K562 (cell line): ENCODE measurements at regions not wholly inside any gene's neighbourhood (a gene's known extent, or its start where the extent isn't known, plus 50 kb on each side); places are given as distances from the start of the nearest gene placed in this dataset.

Experiments
- ATAC-seq: fragments of 200-7000 bp; cut with Tn5 transposase; 3 replicates; pipeline ENCODE4 v1.9.1; 2020; ENCODE audit warnings: moderate library complexity
- BruUV-seq: library from RNA; stranded (reverse); fragments of 400-500 nt; replicated peaks from 2 replicates; lab custom pipeline; 2021; lab: Mats Ljungman, UMichigan
- CTCF ChIA-PET: fragments of 300-600 bp; formaldehyde crosslinking; extraction: SDS; loops from one replicate; lab custom pipeline; 2021; ENCODE audit warnings: low intra/inter-chr PET ratio; lab: Yijun Ruan, JAX
- POLR2A ChIA-PET: fragments of 300-600, 350-650 bp; sonication (Branson Sonifier 250); formaldehyde crosslinking; extraction: SDS; loops from one replicate; lab custom pipeline; 2021; ENCODE audit warnings: antibody characterized with exemption, inconsistent platforms; lab: Yijun Ruan, JAX
- DNase-seq, 4 experiments: peaks; one replicate each; pipeline versions ENCODE4 v3.0.0 to v3.0.0-alpha.2; 2011 to 2018; ENCODE audit warnings: low spot score in 3 of 4, mixed read lengths in 3 of 4; ENCODE audit errors: extremely low read depth in 1 of 4
- FAIRE-seq: peaks from 2 replicates; lab custom pipeline; 2011; peaks lifted over from hg19 to GRCh38; lab: Jason Lieb, UNC
- H2AFZ ChIP-seq: 2 replicates; pipeline ENCODE4 v1.6.0; 2011; ENCODE audit warnings: low read depth, low read length, control low read depth, inconsistent platforms
- H3K27ac ChIP-seq: fragments of 200-600 bp; 3 replicates; pipeline ENCODE4 v1.8.0; 2011; ENCODE audit warnings: low read depth, mild to moderate bottlenecking, control low read depth, inconsistent platforms, low read length, moderate library complexity, mixed read lengths; ENCODE audit errors: extremely low read depth
- H3K27me3 ChIP-seq, 2 experiments: fragments of 300-600 bp in 1 of 2; 2 replicates in 1 of 2; 3 replicates in 1 of 2; pipeline versions ENCODE4 v1.6.0 to v1.8.0; 2011; ENCODE audit warnings: inconsistent platforms in 2 of 2, low read length in 2 of 2, mild to moderate bottlenecking in 1 of 2, mixed read lengths in 1 of 2, moderate library complexity in 1 of 2; ENCODE audit not compliant: control insufficient read depth in 2 of 2, insufficient read depth in 2 of 2
- H3K36me3 ChIP-seq: fragments of 300-600 bp; 3 replicates; pipeline ENCODE4 v1.8.0; 2011; ENCODE audit warnings: mild to moderate bottlenecking, low read length, inconsistent platforms; ENCODE audit not compliant: control insufficient read depth, insufficient read depth
- H3K4me1 ChIP-seq, 2 experiments: fragments of 200-600 bp in 1 of 2; replicated peaks in 1 of 2; 2 replicates in 1 of 2; 3 replicates in 1 of 2; pipeline versions ENCODE4 v1.5.1 to v1.8.0; 2011; ENCODE audit warnings: inconsistent platforms in 2 of 2, low read length in 2 of 2, mild to moderate bottlenecking in 1 of 2, mixed read lengths in 1 of 2, moderate library complexity in 1 of 2; ENCODE audit not compliant: control insufficient read depth in 2 of 2, insufficient read depth in 2 of 2
- H3K4me2 ChIP-seq: 2 replicates; pipeline ENCODE4 v1.6.1; 2011; ENCODE audit warnings: low read length, control low read depth, inconsistent platforms, mixed read lengths; ENCODE audit not compliant: insufficient read depth
- H3K4me3 ChIP-seq: fragments of 200-600 bp; sonication (generic), shearing (Covaris generic); 2 replicates; pipeline ENCODE4 v1.5.1; 2016; ENCODE audit warnings: control low read depth, inconsistent platforms
- H3K79me2 ChIP-seq: fragments of 200-600 bp; 3 replicates; pipeline ENCODE4 v1.8.0; 2011; ENCODE audit warnings: low read length, inconsistent platforms; ENCODE audit not compliant: control insufficient read depth, insufficient read depth
- H3K9ac ChIP-seq, 2 experiments: 2 replicates each; pipeline versions ENCODE4 v1.6.0 to v1.6.1; 2011; ENCODE audit warnings: low read depth in 2 of 2, low read length in 2 of 2, control low read depth in 1 of 2, inconsistent platforms in 1 of 2, mild to moderate bottlenecking in 1 of 2, mixed read lengths in 1 of 2; ENCODE audit not compliant: insufficient read depth in 1 of 2
- H3K9me1 ChIP-seq: one replicate; pipeline ENCODE4 v1.6.0; 2011; ENCODE audit warnings: inconsistent platforms, mild to moderate bottlenecking, low read length, moderate library complexity; ENCODE audit not compliant: control insufficient read depth, insufficient read depth
- H3K9me3 ChIP-seq: replicated peaks from 2 replicates; pipeline ENCODE4 v1.5.1; 2011; ENCODE audit warnings: low read depth, low read length, inconsistent platforms; ENCODE audit not compliant: control insufficient read depth, insufficient read depth
- H4K20me1 ChIP-seq: replicated peaks from 2 replicates; pipeline ENCODE4 v1.6.1; 2011; ENCODE audit warnings: low read length, inconsistent platforms, mixed read lengths; ENCODE audit not compliant: control insufficient read depth, insufficient read depth
- CBFA2T3 ChIP-seq: fragments of 450-650 bp; IDR thresholded peaks from 2 replicates; pipeline ENCODE4 v1.6.1; 2017
- CREB3L1 ChIP-seq: fragments of 450-650 bp; IDR thresholded peaks from 2 replicates; pipeline ENCODE4 v1.6.1; 2014; ENCODE audit warnings: low read depth, mild to moderate bottlenecking, moderate library complexity, borderline replicate concordance
- DLX4 ChIP-seq: fragments of 250-450 bp; sonication (Bioruptor Pico); IDR thresholded peaks from 2 replicates; pipeline ENCODE4 v1.6.1; 2021; ENCODE audit warnings: mild to moderate bottlenecking
- HNRNPK ChIP-seq: fragments of 200-400 bp; formaldehyde crosslinking; IDR thresholded peaks from one replicate; pipeline ENCODE4 v1.6.1; 2018; ENCODE audit warnings: mild to moderate bottlenecking, low read depth, low read length; ENCODE audit not compliant: poor library complexity, severe bottlenecking
- NCOA6 ChIP-seq: fragments of 450-650 bp; IDR thresholded peaks from 2 replicates; pipeline ENCODE4 v1.6.1; 2017; ENCODE audit warnings: mild to moderate bottlenecking
- RAD21 ChIP-seq, 2 experiments: fragments of 250-450 bp in 1 of 2; fragments of 450-650 bp in 1 of 2; sonication (Bioruptor Pico) in 1 of 2; formaldehyde crosslinking in 1 of 2; IDR thresholded peaks in 1 of 2; conservative IDR thresholded peaks in 1 of 2; 2 replicates each; pipeline versions ENCODE4 v1.4.0 to v1.8.0; 2020 to 2022; ENCODE audit warnings: mild to moderate bottlenecking in 2 of 2, moderate library complexity in 1 of 2
- RAD51 ChIP-seq: fragments of 450-650 bp; IDR thresholded peaks from 2 replicates; pipeline ENCODE4 v1.7.1; 2016; ENCODE audit warnings: low read depth, mild to moderate bottlenecking, borderline replicate concordance
- RBBP5 ChIP-seq: fragments of 200-600 bp; sonication (generic); IDR thresholded peaks from 2 replicates; pipeline ENCODE4 v1.6.1; 2012; ENCODE audit warnings: borderline replicate concordance, mild to moderate bottlenecking, low read length, control low read depth, inconsistent platforms; ENCODE audit not compliant: insufficient read depth, poor library complexity, severe bottlenecking
- STAG1 ChIP-seq: sonication (generic); formaldehyde crosslinking; IDR thresholded peaks from 2 replicates; pipeline ENCODE4 v1.5.0; 2020; ENCODE audit warnings: missing genetic modification reagents, borderline replicate concordance
- ZNF134 ChIP-seq: fragments of 250-450 bp; sonication (Bioruptor Pico); conservative IDR thresholded peaks from 2 replicates; pipeline ENCODE4 v1.4.0; 2020
- ZNF778 ChIP-seq: fragments of 450-650 bp; formaldehyde crosslinking; IDR thresholded peaks from 2 replicates; pipeline ENCODE4 v1.4.0; 2020; ENCODE audit warnings: mild to moderate bottlenecking, moderate library complexity
- in situ Hi-C: fragments of 300-500 bp; cut with MboI; formaldehyde crosslinking; loops from 4 replicates; pipeline ENCODE4 v1.15.0; 2018; ENCODE audit warnings: inconsistent platforms, mixed read lengths
- intact Hi-C: fragments of 100-400 bp; cut with micrococcal nuclease; formaldehyde crosslinking; loops from 2 replicates; pipeline ENCODE4 v1.14.2; 2022

- intact Hi-C loops (no loop called here), in situ Hi-C loops (no loop called here)
- DNase-seq (no peak), FAIRE-seq (no peak), ATAC-seq (no peak)
- Histone ChIP-seq H3K36me3 (no peaks in the 10 kb centered on the region), H3K9ac (no peak overlapping the region), H3K79me2 (no peaks in the 10 kb centered on the region), H3K9me1 (no peaks in the 10 kb centered on the region), H3K27me3 (peaks cover 3 to 42% of the 10 kb centered on the region in 2 experiments; a peak in 4 of 5 replicates), H2AFZ (no peak overlapping the region), H3K4me2 (no peak overlapping the region), H3K4me3 (no peak overlapping the region), H3K4me1 (no peaks in the 10 kb centered on the region), H4K20me1 (peaks cover 2% of the 10 kb centered on the region; the same call in 1 of the 2 replicates), H3K9me3 (no peaks in the 10 kb centered on the region), H3K27ac (no peak overlapping the region)
- BruUV-seq = no TSS peak
- no peak for TF ChIP-seq HNRNPK
- no peak for TF ChIP-seq RAD21 (CRISPR knock-in tag; conservative IDR thresholded peaks at IDR 0.05 in 1 of 2, IDR thresholded peaks at IDR 0.05 in 1 of 2)
- no peak for TF ChIP-seq RBBP5
- no peak for TF ChIP-seq RAD51
- no peak for TF ChIP-seq NCOA6
- no peak for TF ChIP-seq CREB3L1
- no peak for TF ChIP-seq ZNF778 (CRISPR knock-in tag)
- TF ChIP-seq CBFA2T3 = no peak
- TF ChIP-seq DLX4 (CRISPR knock-in tag) = no peak
- TF ChIP-seq ZNF134 (CRISPR knock-in tag) = no peak
- no peak for TF ChIP-seq STAG1 (CRISPR knock-in tag)
- CTCF ChIA-PET = no interaction called here
- POLR2A ChIA-PET = no interaction called here
Observed at GRCh38 chr6:169885131-169885530, 133.7 kb downstream of the ERMARD start.
